ENCODE measurements at regions not wholly inside any gene's neighbourhood (a gene's known extent, or its start where the extent isn't known, plus 50 kb on each side); places are given as distances from the start of the nearest gene placed in this dataset.

DNA sequence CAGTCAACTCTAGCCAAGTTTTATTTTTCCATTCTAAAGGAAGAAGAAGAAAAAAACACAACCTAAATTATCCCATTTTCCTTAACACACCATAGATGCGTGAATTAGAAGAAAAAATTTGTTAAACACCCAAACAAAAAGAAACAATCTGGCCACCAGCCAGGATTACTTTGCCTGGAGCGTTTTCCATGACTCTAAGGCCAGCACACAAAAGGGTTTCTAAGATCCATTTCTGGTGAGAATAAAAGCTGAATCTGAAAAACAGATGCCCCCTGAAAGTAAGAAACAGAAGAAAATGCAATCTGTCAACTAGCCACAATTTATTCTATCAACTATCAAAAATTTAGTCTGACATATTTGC, 267.2 kb upstream of the SULF2 start:
- no peak for ATAC-seq
- TF ChIP-seq TOX (CRISPR knock-in tag; IDR thresholded peaks at IDR 0.05; ENCODE audit: borderline replicate concordance) (no peak), ZFP3 (CRISPR knock-in tag; IDR thresholded peaks at IDR 0.05) (no peak), POU6F1 (CRISPR knock-in tag; IDR thresholded peaks at IDR 0.05; ENCODE audit: borderline replicate concordance, low read depth) (no peak), ARNTL (CRISPR knock-in tag; IDR thresholded peaks at IDR 0.05; ENCODE audit: borderline replicate concordance, low read depth) (no peak), ESRRG (CRISPR knock-in tag; IDR thresholded peaks at IDR 0.05) (no peak), PPARA (CRISPR knock-in tag; IDR thresholded peaks at IDR 0.05; ENCODE audit: borderline replicate concordance) (no peak), GLIS3 (CRISPR knock-in tag; IDR thresholded peaks at IDR 0.05) (no peak), OSR1 (CRISPR knock-in tag; IDR thresholded peaks at IDR 0.05) (no peak), PATZ1 (CRISPR knock-in tag; IDR thresholded peaks at IDR 0.05; ENCODE audit: borderline replicate concordance) (no peak), ISL1 (CRISPR knock-in tag; IDR thresholded peaks at IDR 0.05) (no peak), RARB (CRISPR knock-in tag; IDR thresholded peaks at IDR 0.05) (no peak)

DNA sequence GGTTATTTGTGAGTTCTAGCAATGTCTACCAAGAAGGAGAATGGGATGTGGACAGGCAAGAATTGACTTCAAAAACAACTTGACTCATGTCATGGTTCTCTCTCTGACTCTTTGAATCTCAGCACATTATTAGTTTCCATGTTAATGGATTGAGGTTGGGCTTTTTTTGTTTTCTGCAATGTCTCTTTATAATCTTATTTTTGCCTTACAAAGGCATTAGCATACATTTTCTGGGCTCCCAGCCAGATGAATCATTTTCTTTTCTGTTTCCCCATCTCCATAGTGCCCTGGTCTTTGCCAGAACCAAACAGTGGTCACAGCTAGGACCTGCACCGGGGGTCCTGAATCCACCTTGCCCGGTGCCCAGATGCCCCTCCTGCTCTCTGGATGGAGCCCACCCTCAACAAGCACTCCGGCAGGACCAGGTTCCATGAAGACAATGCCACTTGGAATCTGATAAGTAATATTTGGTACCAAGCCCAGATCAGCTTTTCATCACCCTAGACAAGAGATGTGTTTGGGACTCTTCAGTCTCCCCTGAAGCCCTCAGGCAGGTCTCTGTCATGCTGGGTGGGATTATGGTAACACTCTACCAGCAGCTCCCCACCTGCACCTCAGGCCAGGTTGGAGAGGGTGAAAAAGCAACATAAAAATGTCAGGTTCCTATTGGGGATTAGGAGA, 266.7 kb upstream of the SULF2 start:
- peak; percentile 83 for ATAC-seq
- TF ChIP-seq, protein P1, sequence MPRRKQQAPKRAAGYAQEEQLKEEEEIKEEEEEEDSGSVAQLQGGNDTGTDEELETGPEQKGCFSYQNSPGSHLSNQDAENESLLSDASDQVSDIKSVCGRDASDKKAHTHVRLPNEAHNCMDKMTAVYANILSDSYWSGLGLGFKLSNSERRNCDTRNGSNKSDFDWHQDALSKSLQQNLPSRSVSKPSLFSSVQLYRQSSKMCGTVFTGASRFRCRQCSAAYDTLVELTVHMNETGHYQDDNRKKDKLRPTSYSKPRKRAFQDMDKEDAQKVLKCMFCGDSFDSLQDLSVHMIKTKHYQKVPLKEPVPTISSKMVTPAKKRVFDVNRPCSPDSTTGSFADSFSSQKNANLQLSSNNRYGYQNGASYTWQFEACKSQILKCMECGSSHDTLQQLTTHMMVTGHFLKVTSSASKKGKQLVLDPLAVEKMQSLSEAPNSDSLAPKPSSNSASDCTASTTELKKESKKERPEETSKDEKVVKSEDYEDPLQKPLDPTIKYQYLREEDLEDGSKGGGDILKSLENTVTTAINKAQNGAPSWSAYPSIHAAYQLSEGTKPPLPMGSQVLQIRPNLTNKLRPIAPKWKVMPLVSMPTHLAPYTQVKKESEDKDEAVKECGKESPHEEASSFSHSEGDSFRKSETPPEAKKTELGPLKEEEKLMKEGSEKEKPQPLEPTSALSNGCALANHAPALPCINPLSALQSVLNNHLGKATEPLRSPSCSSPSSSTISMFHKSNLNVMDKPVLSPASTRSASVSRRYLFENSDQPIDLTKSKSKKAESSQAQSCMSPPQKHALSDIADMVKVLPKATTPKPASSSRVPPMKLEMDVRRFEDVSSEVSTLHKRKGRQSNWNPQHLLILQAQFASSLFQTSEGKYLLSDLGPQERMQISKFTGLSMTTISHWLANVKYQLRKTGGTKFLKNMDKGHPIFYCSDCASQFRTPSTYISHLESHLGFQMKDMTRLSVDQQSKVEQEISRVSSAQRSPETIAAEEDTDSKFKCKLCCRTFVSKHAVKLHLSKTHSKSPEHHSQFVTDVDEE (CRISPR knock-in tag; IDR thresholded peaks at IDR 0.05), result 0 out of 2 replicates have a peak, but pooled peaks have one; percentile 16
- TF ChIP-seq ZNF8 (CRISPR knock-in tag; IDR thresholded peaks at IDR 0.05) (no peak), ISL1 (CRISPR knock-in tag; IDR thresholded peaks at IDR 0.05) (peak; percentile 79)

GRCh38 chr20:48049641-48050040, 264.4 kb upstream of the SULF2 start:
- TF ChIP-seq PPARA (CRISPR knock-in tag; IDR thresholded peaks at IDR 0.05; ENCODE audit: borderline replicate concordance) (no peak), SNAI2 (CRISPR knock-in tag; IDR thresholded peaks at IDR 0.05) (no peak), ZNF565 (CRISPR knock-in tag; conservative IDR thresholded peaks at IDR 0.05; ENCODE audit: low read depth) (no peak), RARB (CRISPR knock-in tag; IDR thresholded peaks at IDR 0.05) (no peak), OSR1 (CRISPR knock-in tag; IDR thresholded peaks at IDR 0.05) (no peak), CSRNP3 (CRISPR knock-in tag; IDR thresholded peaks at IDR 0.05) (no peak), ISL1 (CRISPR knock-in tag; IDR thresholded peaks at IDR 0.05) (no peak), ZNF8 (CRISPR knock-in tag; IDR thresholded peaks at IDR 0.05) (no peak)
- TF ChIP-seq, protein P1 (CRISPR knock-in tag; IDR thresholded peaks at IDR 0.05), result no peak
- no peak for ATAC-seq

Data from SK-N-SH treated with all-trans-retinoic acid at 6 μM for 48 hours (cell line).